HepG2 (cell line): ENCODE measurements at regions not wholly inside any gene's neighbourhood (a gene's known extent, or its start where the extent isn't known, plus 50 kb on each side); places are given as distances from the start of the nearest gene placed in this dataset.

Experiments used
- ATAC-seq: fragments of 200-7000 bp; cut with Tn5 transposase; 3 replicates; pipeline ENCODE4 v1.9.1; 2020; ENCODE audit warnings: mild to moderate bottlenecking, moderate library complexity
- BruUV-seq: library from RNA; stranded (reverse); fragments of 400-500 nt; replicated peaks from 2 replicates; lab custom pipeline; 2021; lab: Mats Ljungman, UMichigan
- CTCF ChIA-PET: fragments of 300-600 bp; formaldehyde crosslinking; extraction: SDS; loops from one replicate; lab custom pipeline; 2021; ENCODE audit warnings: low total read pairs, inconsistent platforms, low intra/inter-chr PET ratio; lab: Yijun Ruan, JAX
- POLR2A ChIA-PET: fragments of 350-600 bp; sonication (Branson Sonifier 250); formaldehyde crosslinking; loops from one replicate; lab custom pipeline; 2020; ENCODE audit warnings: antibody characterized with exemption, inconsistent platforms; lab: Yijun Ruan, JAX
- DNase-seq: peaks from one replicate; pipeline ENCODE4 v3.0.0-alpha.2; 2015; ENCODE audit warnings: low spot score
- FAIRE-seq: peaks from 3 replicates; lab custom pipeline; 2011; peaks lifted over from hg19 to GRCh38; lab: Jason Lieb, UNC
- H2AFZ ChIP-seq: one replicate; pipeline ENCODE4 v1.6.1; 2011; ENCODE audit warnings: low read length, inconsistent platforms
- H3K27ac ChIP-seq: fragments of 300-600 bp; 3 replicates; pipeline ENCODE4 v1.8.0; 2011; ENCODE audit warnings: mixed run types, mild to moderate bottlenecking, mixed read lengths, low read length, inconsistent platforms; ENCODE audit not compliant: insufficient read depth; ENCODE audit errors: extremely low read length
- H3K27me3 ChIP-seq, 2 experiments: fragments of 200-600 bp in 1 of 2; 2 replicates in 1 of 2; 3 replicates in 1 of 2; pipeline versions ENCODE4 v1.6.0 to v1.8.0; 2011; ENCODE audit warnings: low read length in 2 of 2, mild to moderate bottlenecking in 2 of 2, moderate library complexity in 2 of 2, inconsistent platforms in 1 of 2; ENCODE audit not compliant: insufficient read depth in 2 of 2, control insufficient read depth in 1 of 2
- H3K36me3 ChIP-seq, 2 experiments: fragments of 200-600 bp in 1 of 2; replicated peaks in 1 of 2; 2 replicates in 1 of 2; 3 replicates in 1 of 2; pipeline versions ENCODE4 v1.5.1 to v1.8.0; 2011; ENCODE audit warnings: low read length in 2 of 2, inconsistent platforms in 1 of 2; ENCODE audit not compliant: insufficient read depth in 2 of 2, control insufficient read depth in 1 of 2
- H3K4me1 ChIP-seq: 2 replicates; pipeline ENCODE4 v1.5.1; 2012; ENCODE audit warnings: low read length, inconsistent platforms; ENCODE audit not compliant: insufficient read depth
- H3K4me2 ChIP-seq: 2 replicates; pipeline ENCODE4 v1.6.0; 2011; ENCODE audit warnings: low read depth, low read length, inconsistent platforms
- H3K4me3 ChIP-seq, 3 experiments: fragments of 200-600 bp in 1 of 3; sonication (generic), shearing (Covaris generic) in 1 of 3; replicated peaks in 1 of 3; 2 replicates each; pipeline ENCODE4 v1.5.1; 2011 to 2016; ENCODE audit warnings: low read length in 3 of 3, inconsistent platforms in 2 of 3, low read depth in 2 of 3, mild to moderate bottlenecking in 2 of 3, control low read depth in 1 of 3, mixed read lengths in 1 of 3; ENCODE audit not compliant: insufficient read depth in 1 of 3
- H3K79me2 ChIP-seq: one replicate; pipeline ENCODE4 v1.6.1; 2011; ENCODE audit warnings: low read length, inconsistent platforms; ENCODE audit not compliant: insufficient read depth
- H3K9ac ChIP-seq: 2 replicates; pipeline ENCODE4 v1.6.0; 2011; ENCODE audit warnings: mild to moderate bottlenecking, low read depth, low read length, inconsistent platforms; ENCODE audit not compliant: insufficient read depth
- H3K9me3 ChIP-seq: 2 replicates; pipeline ENCODE4 v1.5.1; 2012; ENCODE audit warnings: mild to moderate bottlenecking, low read length
- H4K20me1 ChIP-seq: 2 replicates; pipeline ENCODE4 v1.6.0; 2011; ENCODE audit warnings: inconsistent platforms, mild to moderate bottlenecking, low read length, moderate library complexity; ENCODE audit not compliant: insufficient read depth
- CREB1 ChIP-seq, 2 experiments: fragments of 450-650 bp in 1 of 2; IDR thresholded peaks; 2 replicates each; pipeline ENCODE4 v1.6.1; 2016 to 2017; ENCODE audit warnings: control low read depth in 1 of 2, mild to moderate bottlenecking in 1 of 2, missing compliant biosample characterization in 1 of 2, missing genetic modification characterization in 1 of 2
- JUND ChIP-seq: sonication (generic); formaldehyde crosslinking; IDR thresholded peaks from 2 replicates; pipeline ENCODE4 v1.8.0; 2022; ENCODE audit warnings: mild to moderate bottlenecking, missing genetic modification reagents
- MED1 ChIP-seq: sonication (generic); formaldehyde crosslinking; IDR thresholded peaks from 2 replicates; pipeline ENCODE4 v1.4.0; 2020; ENCODE audit warnings: missing genetic modification reagents
- PLRG1 ChIP-seq: fragments of 450-650 bp; conservative IDR thresholded peaks from 2 replicates; pipeline ENCODE4 v1.6.1; 2016
- RFXANK ChIP-seq: IDR thresholded peaks from 2 replicates; pipeline ENCODE4 v1.6.1; 2016
- SIX1 ChIP-seq: sonication (generic); formaldehyde crosslinking; IDR thresholded peaks from 2 replicates; pipeline ENCODE4 v1.4.0; 2020; ENCODE audit warnings: missing genetic modification reagents, borderline replicate concordance
- SP1 ChIP-seq, 2 experiments: fragments of 450-650 bp in 1 of 2; sonication (generic) in 1 of 2; formaldehyde crosslinking in 1 of 2; IDR thresholded peaks; 2 replicates each; pipeline versions ENCODE4 v1.4.0 to v1.6.1; 2016 to 2020; ENCODE audit warnings: missing genetic modification reagents in 1 of 2
- ZFP62 ChIP-seq: sonication (generic); formaldehyde crosslinking; IDR thresholded peaks from 2 replicates; pipeline ENCODE4 v1.4.0; 2020; ENCODE audit warnings: missing genetic modification reagents
- ZNF12 ChIP-seq: sonication (generic); formaldehyde crosslinking; IDR thresholded peaks from 2 replicates; pipeline ENCODE4 v1.5.0; 2020; ENCODE audit warnings: missing genetic modification reagents
- ZNF318 ChIP-seq: sonication (generic); formaldehyde crosslinking; IDR thresholded peaks from 2 replicates; pipeline ENCODE4 v1.4.0; 2020; ENCODE audit warnings: mild to moderate bottlenecking, missing genetic modification reagents
- ZNF362 ChIP-seq: sonication (generic); formaldehyde crosslinking; IDR thresholded peaks from 2 replicates; pipeline ENCODE4 v1.4.0; 2020; ENCODE audit warnings: missing genetic modification reagents, mild to moderate bottlenecking, borderline replicate concordance
- ZNF510 ChIP-seq: sonication (generic); formaldehyde crosslinking; IDR thresholded peaks from 2 replicates; pipeline ENCODE4 v1.4.0; 2020; ENCODE audit warnings: low read depth, mild to moderate bottlenecking, missing genetic modification reagents
- ZNF7 ChIP-seq: IDR thresholded peaks from 2 replicates; pipeline ENCODE4 v1.6.1; 2016; ENCODE audit warnings: missing biosample characterization, missing genetic modification reagents
- WGBS: methylation state at CpG from one replicate; pipeline ENCODE4 v1.1.6; 2017; ENCODE audit warnings: low lambda C conversion rate; 5-methylcytosine and 5-hydroxymethylcytosine counted together
- in situ Hi-C: cut with HindIII; loops from 2 replicates; pipeline ENCODE4 v1.10.0; 2017; ENCODE audit warnings: low pct_unique_long_range_greater_than_20kb; ENCODE audit not compliant: extremely low pct_ligation_motif_present
- intact Hi-C: fragments of 100-400 bp; cut with micrococcal nuclease; formaldehyde crosslinking; loops from one replicate; pipeline ENCODE4 v1.10.0; 2022; ENCODE audit not compliant: unreplicated experiment

- Histone ChIP-seq H3K27me3 (no peaks in the 10 kb centered on the region), H3K4me1 (no peaks in the 10 kb centered on the region), H4K20me1 (no peaks in the 10 kb centered on the region), H3K79me2 (no peaks in the 10 kb centered on the region), H3K27ac (no peak overlapping the region), H3K36me3 (no peaks in the 10 kb centered on the region), H3K4me2 (no peak overlapping the region), H3K9me3 (no peaks in the 10 kb centered on the region), H3K4me3 (no peak overlapping the region), H2AFZ (no peak overlapping the region), H3K9ac (no peak overlapping the region)
- WGBS: 10% methylated on average over 1 of the region's 1 CpG
- BruUV-seq: no TSS peak
- DNase-seq (no peak), FAIRE-seq (no peak), ATAC-seq (no peak)
- in situ Hi-C loops: no loop called here
- CTCF ChIA-PET: no interaction called here
- POLR2A ChIA-PET: no interaction called here
- intact Hi-C loops: no loop called here
- TF ChIP-seq PLRG1: no peak
- TF ChIP-seq MED1 (CRISPR knock-in tag): no peak
- TF ChIP-seq ZNF510 (CRISPR knock-in tag): no peak
- TF ChIP-seq RFXANK (CRISPR knock-in tag): no peak
- no peak for TF ChIP-seq ZNF318 (CRISPR knock-in tag)
- no peak for TF ChIP-seq SP1 (IDR thresholded peaks at IDR 0.05)
- no peak for TF ChIP-seq SP1 (CRISPR knock-in tag; IDR thresholded peaks at IDR 0.05)
- TF ChIP-seq JUND: no peak
- no peak for TF ChIP-seq CREB1 (IDR thresholded peaks at IDR 0.05)
- no peak for TF ChIP-seq CREB1 (CRISPR knock-in tag; IDR thresholded peaks at IDR 0.05)
- TF ChIP-seq ZNF12: no peak
- TF ChIP-seq ZFP62: no peak
- TF ChIP-seq ZNF362 (CRISPR knock-in tag): no peak
- TF ChIP-seq SIX1 (CRISPR knock-in tag): no peak
- no peak for TF ChIP-seq ZNF7 (CRISPR knock-in tag)
These were observed 229.9 kb upstream of the SUCLG2 start for GRCh38 chr3:67884345-67884744.
